VCaP (cell line): ENCODE measurements at regions not wholly inside any gene's neighbourhood (a gene's known extent, or its start where the extent isn't known, plus 50 kb on each side); places are given as distances from the start of the nearest gene placed in this dataset.

Source experiments
- H3K27ac ChIP-seq: fragments of 450-650 bp; 2 replicates; pipeline ENCODE4 v1.5.1; 2017
- CTCF ChIP-seq: fragments of 450-650 bp; conservative IDR thresholded peaks from 2 replicates; pipeline ENCODE4 v1.5.1; 2017; ENCODE audit warnings: mild to moderate bottlenecking, moderate library complexity

- no peak overlapping the region for H3K27ac ChIP-seq
- no peak for TF ChIP-seq CTCF
Observed at GRCh38 chr20:22429175-22430153, 154.9 kb downstream of the FOXA2 start.

GRCh38 chr20:22428051-22428450 is 156.3 kb downstream of the FOXA2 start:
- TF ChIP-seq CTCF: no peak

GRCh38 chr20:22426772-22427171 is 157.6 kb downstream of the FOXA2 start:
- H3K27ac ChIP-seq: no peak overlapping the region
- no peak for TF ChIP-seq CTCF

More at GRCh38 chr20:22428051-22428450, 156.3 kb downstream of the FOXA2 start:
- no peak overlapping the region for H3K27ac ChIP-seq

GRCh38 chr20:22425344-22426295 is 158.8 kb downstream of the FOXA2 start:
- H3K27ac ChIP-seq: no peak overlapping the region
- no peak for TF ChIP-seq CTCF

- H3K27ac ChIP-seq: no peak overlapping the region
- no peak for TF ChIP-seq CTCF
Observed at GRCh38 chr20:22423190-22423832, 161.1 kb downstream of the FOXA2 start.

GRCh38 chr20:22420116-22420598 is 164.2 kb downstream of the FOXA2 start:
- no peak for TF ChIP-seq CTCF
- H3K27ac ChIP-seq: no peak overlapping the region
